Astrocyte (in vitro differentiated cells and primary cell): ENCODE measurements at regions not wholly inside any gene's neighbourhood (a gene's known extent, or its start where the extent isn't known, plus 50 kb on each side); places are given as distances from the start of the nearest gene placed in this dataset.

Experiments
- DNase-seq: peaks from one replicate; pipeline ENCODE4 v3.0.0-alpha.2; 2010; ENCODE audit warnings: low read depth
- FAIRE-seq: peaks from 2 replicates; lab custom pipeline; 2011; peaks lifted over from hg19 to GRCh38; lab: Jason Lieb, UNC
- H2AFZ ChIP-seq: 2 replicates; pipeline ENCODE4 v1.6.0; 2012; ENCODE audit warnings: low read depth, low read length, inconsistent platforms
- H3K27ac ChIP-seq: 2 replicates; pipeline ENCODE4 v1.5.1; 2011; ENCODE audit warnings: low read depth, low read length, inconsistent platforms
- H3K27me3 ChIP-seq: 2 replicates; pipeline ENCODE4 v1.6.0; 2011; ENCODE audit warnings: low read length, inconsistent platforms; ENCODE audit not compliant: insufficient read depth
- H3K36me3 ChIP-seq: 2 replicates; pipeline ENCODE4 v1.5.1; 2011; ENCODE audit warnings: low read length, inconsistent platforms; ENCODE audit not compliant: insufficient read depth
- H3K4me1 ChIP-seq: 2 replicates; pipeline ENCODE4 v1.5.1; 2011; ENCODE audit warnings: low read length, inconsistent platforms; ENCODE audit not compliant: insufficient read depth
- H3K4me2 ChIP-seq: 2 replicates; pipeline ENCODE4 v1.6.0; 2012; ENCODE audit warnings: low read length, inconsistent platforms
- H3K4me3 ChIP-seq: 2 replicates; pipeline ENCODE4 v1.5.1; 2011; ENCODE audit warnings: low read depth, mild to moderate bottlenecking, low read length, inconsistent platforms; ENCODE audit not compliant: insufficient read depth
- H3K79me2 ChIP-seq: 2 replicates; pipeline ENCODE4 v1.6.0; 2012; ENCODE audit warnings: mild to moderate bottlenecking, low read length, inconsistent platforms; ENCODE audit not compliant: insufficient read depth
- H3K9ac ChIP-seq: 2 replicates; pipeline ENCODE4 v1.6.0; 2012; ENCODE audit warnings: mild to moderate bottlenecking, low read length, inconsistent platforms
- H3K9me3 ChIP-seq: 2 replicates; pipeline ENCODE4 v1.5.1; 2012; ENCODE audit warnings: low read depth, mild to moderate bottlenecking, low read length, inconsistent platforms; ENCODE audit not compliant: insufficient read depth
- H4K20me1 ChIP-seq: 2 replicates; pipeline ENCODE4 v1.6.0; 2012; ENCODE audit warnings: low read length, inconsistent platforms; ENCODE audit not compliant: insufficient read depth
- H3K27ac Mint-ChIP-seq: one replicate; pipeline ENCODE4 v1.8.0; 2021; ENCODE audit warnings: mild to moderate bottlenecking, mixed read lengths; ENCODE audit not compliant: unreplicated experiment
- H3K27me3 Mint-ChIP-seq: one replicate; pipeline ENCODE4 v1.8.0; 2021; ENCODE audit warnings: low read depth, mixed read lengths; ENCODE audit not compliant: unreplicated experiment
- H3K36me3 Mint-ChIP-seq: one replicate; pipeline ENCODE4 v1.8.0; 2021; ENCODE audit warnings: low read depth, mixed read lengths; ENCODE audit not compliant: unreplicated experiment
- H3K4me1 Mint-ChIP-seq: one replicate; pipeline ENCODE4 v1.8.0; 2021; ENCODE audit warnings: low read depth, mixed read lengths; ENCODE audit not compliant: unreplicated experiment
- H3K4me3 Mint-ChIP-seq: one replicate; pipeline ENCODE4 v1.8.0; 2021; ENCODE audit warnings: mild to moderate bottlenecking, moderate library complexity, mixed read lengths; ENCODE audit not compliant: unreplicated experiment
- H3K9me3 Mint-ChIP-seq: one replicate; pipeline ENCODE4 v1.8.0; 2021; ENCODE audit warnings: mild to moderate bottlenecking, mixed read lengths; ENCODE audit not compliant: unreplicated experiment
- EZH2 ChIP-seq: IDR thresholded peaks from 2 replicates; pipeline ENCODE4 v1.6.1; 2012; ENCODE audit warnings: mild to moderate bottlenecking, low read length, inconsistent platforms; ENCODE audit not compliant: insufficient read depth
- TF ChIP-seq, protein P1 (sequence below): IDR thresholded peaks from 2 replicates; pipeline ENCODE4 v1.5.1; 2011; ENCODE audit warnings: low read depth, mild to moderate bottlenecking, inconsistent platforms, low read length, moderate library complexity; ENCODE audit not compliant: insufficient read depth

DNA sequence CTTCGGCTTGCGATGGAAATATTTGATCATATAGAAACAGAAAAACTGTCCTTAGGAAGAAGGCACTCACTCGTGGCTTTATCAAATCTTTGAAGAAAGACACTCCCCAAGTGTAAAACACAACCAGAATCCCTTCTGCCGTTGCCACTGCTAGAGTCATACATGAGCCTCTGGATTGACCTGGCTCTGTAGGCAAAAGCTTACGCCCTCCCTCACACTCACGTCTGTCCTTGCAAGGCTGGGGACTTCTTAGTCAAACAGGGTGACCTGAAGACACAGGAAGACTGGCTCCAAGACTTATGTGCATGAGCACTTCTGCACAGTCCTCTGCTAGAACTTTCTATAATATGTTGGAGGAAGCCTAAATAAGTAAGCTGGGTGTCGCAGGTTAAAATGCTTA, 135.4 kb upstream of the MDFIC start:
- TF ChIP-seq, protein P1, sequence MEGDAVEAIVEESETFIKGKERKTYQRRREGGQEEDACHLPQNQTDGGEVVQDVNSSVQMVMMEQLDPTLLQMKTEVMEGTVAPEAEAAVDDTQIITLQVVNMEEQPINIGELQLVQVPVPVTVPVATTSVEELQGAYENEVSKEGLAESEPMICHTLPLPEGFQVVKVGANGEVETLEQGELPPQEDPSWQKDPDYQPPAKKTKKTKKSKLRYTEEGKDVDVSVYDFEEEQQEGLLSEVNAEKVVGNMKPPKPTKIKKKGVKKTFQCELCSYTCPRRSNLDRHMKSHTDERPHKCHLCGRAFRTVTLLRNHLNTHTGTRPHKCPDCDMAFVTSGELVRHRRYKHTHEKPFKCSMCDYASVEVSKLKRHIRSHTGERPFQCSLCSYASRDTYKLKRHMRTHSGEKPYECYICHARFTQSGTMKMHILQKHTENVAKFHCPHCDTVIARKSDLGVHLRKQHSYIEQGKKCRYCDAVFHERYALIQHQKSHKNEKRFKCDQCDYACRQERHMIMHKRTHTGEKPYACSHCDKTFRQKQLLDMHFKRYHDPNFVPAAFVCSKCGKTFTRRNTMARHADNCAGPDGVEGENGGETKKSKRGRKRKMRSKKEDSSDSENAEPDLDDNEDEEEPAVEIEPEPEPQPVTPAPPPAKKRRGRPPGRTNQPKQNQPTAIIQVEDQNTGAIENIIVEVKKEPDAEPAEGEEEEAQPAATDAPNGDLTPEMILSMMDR = no peak
- no peak for TF ChIP-seq EZH2
- no peaks in the 10 kb centered on the region for H3K36me3 Mint-ChIP-seq
- Histone ChIP-seq H3K9ac (no peak overlapping the region), H3K36me3 (no peaks in the 10 kb centered on the region), H3K4me2 (no peak overlapping the region), H3K4me3 (no peak overlapping the region), H3K9me3 (no peaks in the 10 kb centered on the region), H3K27ac (no peak overlapping the region), H4K20me1 (no peaks in the 10 kb centered on the region), H2AFZ (no peak overlapping the region), H3K27me3 (no peaks in the 10 kb centered on the region), H3K4me1 (peaks cover 12% of the 10 kb centered on the region), H3K79me2 (no peaks in the 10 kb centered on the region)
- DNase-seq = no peak
- no peak overlapping the region for H3K27ac Mint-ChIP-seq
- no peak overlapping the region for H3K4me3 Mint-ChIP-seq
- H3K4me1 Mint-ChIP-seq = peaks cover 2% of the 10 kb centered on the region
- H3K9me3 Mint-ChIP-seq = peaks cover 2% of the 10 kb centered on the region
- peaks cover 2% of the 10 kb centered on the region for H3K27me3 Mint-ChIP-seq
- no peak for FAIRE-seq

DNA sequence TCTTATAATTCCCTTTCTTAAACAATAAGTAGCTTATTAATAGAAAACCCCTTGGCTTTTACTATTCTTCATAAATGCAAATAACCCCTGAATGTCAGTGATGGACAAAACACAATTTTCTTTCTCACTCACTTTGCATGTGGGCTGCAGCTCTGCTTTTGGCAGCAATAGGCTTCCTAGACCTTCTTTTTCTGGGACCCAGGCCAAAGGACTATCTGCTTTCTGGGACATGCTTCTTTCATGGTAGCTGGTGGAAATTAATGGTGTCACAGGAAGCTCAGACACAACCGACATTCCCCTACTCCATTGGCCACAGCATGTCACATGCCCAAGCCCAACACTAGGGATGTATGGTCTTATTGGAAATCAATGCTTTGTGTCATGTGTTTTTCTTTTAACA, 134.3 kb upstream of the MDFIC start:
- Histone ChIP-seq H3K4me1 (peaks cover 12% of the 10 kb centered on the region), H3K36me3 (no peaks in the 10 kb centered on the region), H3K9me3 (no peaks in the 10 kb centered on the region), H3K9ac (no peak overlapping the region), H3K4me3 (no peak overlapping the region), H3K27me3 (no peaks in the 10 kb centered on the region), H3K4me2 (no peak overlapping the region), H3K27ac (no peak overlapping the region), H4K20me1 (no peaks in the 10 kb centered on the region), H3K79me2 (no peaks in the 10 kb centered on the region), H2AFZ (no peak overlapping the region)
- Mint-ChIP-seq H3K4me1 (peaks cover 2% of the 10 kb centered on the region), H3K4me3 (no peak overlapping the region), H3K27me3 (peaks cover 2% of the 10 kb centered on the region), H3K36me3 (no peaks in the 10 kb centered on the region), H3K27ac (no peak overlapping the region), H3K9me3 (no peaks in the 10 kb centered on the region)
- TF ChIP-seq EZH2 = no peak
- TF ChIP-seq, protein P1 = no peak
- no peak for FAIRE-seq
- peak; percentile 6 for DNase-seq

DNA sequence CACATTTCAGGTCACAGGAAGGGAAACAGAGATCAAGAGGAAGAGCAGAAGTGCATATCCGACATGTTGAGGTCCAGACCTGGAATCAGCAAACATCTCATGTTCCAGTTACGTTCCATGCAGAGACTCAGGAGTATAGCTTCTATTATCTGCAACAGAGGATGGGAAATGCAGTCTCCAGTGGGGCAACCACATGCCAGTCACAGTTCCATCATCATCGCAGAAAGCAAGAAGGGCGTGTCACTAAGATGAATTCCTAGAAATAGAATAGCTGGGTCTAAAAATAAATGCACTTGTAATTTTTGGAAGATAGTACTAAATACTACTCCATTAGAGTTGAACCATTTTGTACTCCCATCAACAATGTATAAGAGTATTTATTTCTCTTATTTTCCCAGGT, 133.2 kb upstream of the MDFIC start:
- Mint-ChIP-seq H3K4me1 (peaks cover 2% of the 10 kb centered on the region), H3K27me3 (peaks cover 2% of the 10 kb centered on the region), H3K27ac (no peak overlapping the region), H3K36me3 (no peaks in the 10 kb centered on the region), H3K4me3 (no peak overlapping the region), H3K9me3 (no peaks in the 10 kb centered on the region)
- TF ChIP-seq, protein P1 = no peak
- TF ChIP-seq EZH2 = no peak
- Histone ChIP-seq H3K4me3 (no peak overlapping the region), H3K9ac (no peak overlapping the region), H3K36me3 (no peaks in the 10 kb centered on the region), H3K27me3 (no peaks in the 10 kb centered on the region), H4K20me1 (no peaks in the 10 kb centered on the region), H3K4me1 (peaks cover 12% of the 10 kb centered on the region), H3K4me2 (no peak overlapping the region), H3K27ac (no peak overlapping the region), H3K79me2 (no peaks in the 10 kb centered on the region), H3K9me3 (no peaks in the 10 kb centered on the region), H2AFZ (no peak overlapping the region)
- FAIRE-seq = no peak
- no peak for DNase-seq
